SK-N-SH treated with all-trans-retinoic acid at 6 μM for 48 hours (cell line): ENCODE measurements at regions not wholly inside any gene's neighbourhood (a gene's known extent, or its start where the extent isn't known, plus 50 kb on each side); places are given as distances from the start of the nearest gene placed in this dataset.

ENCODE experiments used
- ATAC-seq: fragments of 200-7000 bp; cut with Tn5 transposase; 3 replicates; pipeline ENCODE4 v1.9.1; 2020; ENCODE audit warnings: mild to moderate bottlenecking, moderate library complexity
- ARNTL ChIP-seq: fragments of 450-650 bp; formaldehyde crosslinking; IDR thresholded peaks from 2 replicates; pipeline ENCODE4 v1.5.0; 2020; ENCODE audit warnings: low read depth, mild to moderate bottlenecking, moderate library complexity, borderline replicate concordance
- BACH2 ChIP-seq: fragments of 250-450 bp; sonication (Bioruptor Pico); IDR thresholded peaks from 2 replicates; pipeline ENCODE4 v1.9.0; 2021; ENCODE audit warnings: mild to moderate bottlenecking, borderline replicate concordance
- CREB5 ChIP-seq: fragments of 250-450 bp; sonication (Bioruptor Pico); IDR thresholded peaks from 2 replicates; pipeline ENCODE4 v1.5.1; 2020; ENCODE audit warnings: low read depth, mild to moderate bottlenecking, moderate library complexity
- CSDC2 ChIP-seq: fragments of 250-450 bp; sonication (Bioruptor Pico); IDR thresholded peaks from 2 replicates; pipeline ENCODE4 v1.5.0; 2020; ENCODE audit warnings: mild to moderate bottlenecking, moderate library complexity
- GLIS3 ChIP-seq: fragments of 250-450 bp; sonication (Bioruptor Pico); IDR thresholded peaks from 2 replicates; pipeline ENCODE4 v1.5.0; 2020; ENCODE audit warnings: mild to moderate bottlenecking, moderate library complexity
- ISL1 ChIP-seq: fragments of 250-450 bp; sonication (Bioruptor Pico); IDR thresholded peaks from 2 replicates; pipeline ENCODE4 v2.1.2; 2022; ENCODE audit warnings: mild to moderate bottlenecking, moderate library complexity
- OSR1 ChIP-seq: fragments of 250-450 bp; sonication (Bioruptor Pico); IDR thresholded peaks from 2 replicates; pipeline ENCODE4 v1.8.0; 2022; ENCODE audit warnings: moderate library complexity, mild to moderate bottlenecking, inconsistent platforms
- SNAI2 ChIP-seq: fragments of 250-450 bp; sonication (Bioruptor Pico); IDR thresholded peaks from 2 replicates; pipeline ENCODE4 v1.5.0; 2020; ENCODE audit warnings: mild to moderate bottlenecking, moderate library complexity
- TCF4 ChIP-seq: fragments of 250-450 bp; sonication (Bioruptor Pico); IDR thresholded peaks from 2 replicates; pipeline ENCODE4 v1.8.0; 2021; ENCODE audit warnings: mild to moderate bottlenecking, moderate library complexity, borderline replicate concordance
- TOX ChIP-seq: fragments of 250-450 bp; sonication (Bioruptor Pico); IDR thresholded peaks from 2 replicates; pipeline ENCODE4 v1.8.0; 2021; ENCODE audit warnings: mild to moderate bottlenecking, moderate library complexity, borderline replicate concordance
- TSHZ2 ChIP-seq: fragments of 250-450 bp; sonication (Bioruptor Pico); IDR thresholded peaks from 2 replicates; pipeline ENCODE4 v1.5.0; 2020; ENCODE audit warnings: mild to moderate bottlenecking, moderate library complexity
- ZC3H10 ChIP-seq: fragments of 250-450 bp; sonication (Bioruptor Pico); IDR thresholded peaks from 2 replicates; pipeline ENCODE4 v1.5.1; 2021; ENCODE audit warnings: mild to moderate bottlenecking, moderate library complexity
- ZFP3 ChIP-seq: fragments of 250-450 bp; sonication (Bioruptor Pico); IDR thresholded peaks from 2 replicates; pipeline ENCODE4 v1.5.0; 2020; ENCODE audit warnings: mild to moderate bottlenecking, moderate library complexity
- ZFP30 ChIP-seq: fragments of 450-650 bp; formaldehyde crosslinking; IDR thresholded peaks from 2 replicates; pipeline ENCODE4 v1.5.0; 2022; ENCODE audit warnings: mild to moderate bottlenecking, moderate library complexity
- ZNF565 ChIP-seq: fragments of 450-650 bp; formaldehyde crosslinking; conservative IDR thresholded peaks from 2 replicates; pipeline ENCODE4 v1.5.0; 2020; ENCODE audit warnings: low read depth, mild to moderate bottlenecking, moderate library complexity
- ZNF70 ChIP-seq: fragments of 450-650 bp; formaldehyde crosslinking; IDR thresholded peaks from 2 replicates; pipeline ENCODE4 v1.5.0; 2020; ENCODE audit warnings: mild to moderate bottlenecking, moderate library complexity
- ZNF8 ChIP-seq: fragments of 450-650 bp; formaldehyde crosslinking; IDR thresholded peaks from 2 replicates; pipeline ENCODE4 v1.5.0; 2020; ENCODE audit warnings: mild to moderate bottlenecking, moderate library complexity
- TF ChIP-seq, protein P1 (sequence below): fragments of 250-450 bp; sonication (Bioruptor Pico); IDR thresholded peaks from 2 replicates; pipeline ENCODE4 v1.8.0; 2021; ENCODE audit warnings: low read depth, mild to moderate bottlenecking, moderate library complexity, borderline replicate concordance
- TF ChIP-seq, protein P2 (sequence below): fragments of 250-450 bp; sonication (Bioruptor Pico); IDR thresholded peaks from 2 replicates; pipeline ENCODE4 v1.8.0; 2020; ENCODE audit warnings: mild to moderate bottlenecking, moderate library complexity, borderline replicate concordance

DNA sequence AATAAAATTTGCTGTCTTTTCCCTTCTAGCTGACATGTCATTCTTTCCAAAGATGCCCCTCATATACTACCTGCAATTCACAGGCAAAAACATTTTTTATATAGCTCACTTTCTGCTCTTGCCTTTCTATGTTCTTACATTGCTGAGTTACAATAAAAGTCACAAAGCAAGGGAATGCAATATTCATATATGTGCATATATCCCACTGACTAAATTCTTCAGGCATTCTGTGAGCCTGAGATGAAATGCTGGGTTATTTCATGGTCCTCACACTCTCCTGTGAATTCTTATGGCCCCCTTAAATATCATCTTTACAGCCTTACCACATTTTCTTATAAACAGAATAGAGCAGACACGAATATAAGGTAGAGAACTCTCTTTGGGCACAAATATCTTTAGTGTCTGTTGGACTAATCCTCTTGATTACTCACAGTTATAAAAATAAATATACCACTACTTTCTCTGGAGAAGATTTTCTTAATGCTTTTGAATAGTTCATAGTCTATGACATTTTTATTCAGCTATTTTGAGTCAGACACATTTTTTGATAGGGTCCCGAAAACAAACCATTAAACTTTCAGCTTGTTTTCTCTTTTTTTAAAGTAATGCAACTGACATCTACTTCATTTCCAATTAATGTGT, 84.1 kb upstream of the H2AZ1 start:
- TF ChIP-seq ZFP30 (no peak), ZC3H10 (CRISPR knock-in tag) (no peak), TOX (CRISPR knock-in tag) (no peak), CREB5 (CRISPR knock-in tag) (no peak), GLIS3 (CRISPR knock-in tag) (no peak)
- TF ChIP-seq, protein P1, sequence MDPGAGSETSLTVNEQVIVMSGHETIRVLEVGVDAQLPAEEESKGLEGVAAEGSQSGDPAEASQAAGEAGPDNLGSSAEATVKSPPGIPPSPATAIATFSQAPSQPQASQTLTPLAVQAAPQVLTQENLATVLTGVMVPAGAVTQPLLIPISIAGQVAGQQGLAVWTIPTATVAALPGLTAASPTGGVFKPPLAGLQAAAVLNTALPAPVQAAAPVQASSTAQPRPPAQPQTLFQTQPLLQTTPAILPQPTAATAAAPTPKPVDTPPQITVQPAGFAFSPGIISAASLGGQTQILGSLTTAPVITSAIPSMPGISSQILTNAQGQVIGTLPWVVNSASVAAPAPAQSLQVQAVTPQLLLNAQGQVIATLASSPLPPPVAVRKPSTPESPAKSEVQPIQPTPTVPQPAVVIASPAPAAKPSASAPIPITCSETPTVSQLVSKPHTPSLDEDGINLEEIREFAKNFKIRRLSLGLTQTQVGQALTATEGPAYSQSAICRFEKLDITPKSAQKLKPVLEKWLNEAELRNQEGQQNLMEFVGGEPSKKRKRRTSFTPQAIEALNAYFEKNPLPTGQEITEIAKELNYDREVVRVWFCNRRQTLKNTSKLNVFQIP (CRISPR knock-in tag) = no peak
- TF ChIP-seq, all 23 proteins: peak for 0

GRCh38 chr4:100026066-100026465, 76.0 kb upstream of the H2AZ1 start:
- no peak for ATAC-seq
- TF ChIP-seq ARNTL (CRISPR knock-in tag) (no peak), CREB5 (CRISPR knock-in tag) (no peak), TCF4 (CRISPR knock-in tag) (no peak), GLIS3 (CRISPR knock-in tag) (no peak), TOX (CRISPR knock-in tag) (no peak), ZC3H10 (CRISPR knock-in tag) (no peak), OSR1 (CRISPR knock-in tag) (no peak), ZNF565 (CRISPR knock-in tag) (no peak), SNAI2 (CRISPR knock-in tag) (no peak), TSHZ2 (CRISPR knock-in tag) (no peak), ZNF8 (CRISPR knock-in tag) (no peak), BACH2 (CRISPR knock-in tag) (no peak), ISL1 (CRISPR knock-in tag) (no peak), ZNF70 (CRISPR knock-in tag) (no peak), CSDC2 (CRISPR knock-in tag) (no peak)
- TF ChIP-seq, protein P2, sequence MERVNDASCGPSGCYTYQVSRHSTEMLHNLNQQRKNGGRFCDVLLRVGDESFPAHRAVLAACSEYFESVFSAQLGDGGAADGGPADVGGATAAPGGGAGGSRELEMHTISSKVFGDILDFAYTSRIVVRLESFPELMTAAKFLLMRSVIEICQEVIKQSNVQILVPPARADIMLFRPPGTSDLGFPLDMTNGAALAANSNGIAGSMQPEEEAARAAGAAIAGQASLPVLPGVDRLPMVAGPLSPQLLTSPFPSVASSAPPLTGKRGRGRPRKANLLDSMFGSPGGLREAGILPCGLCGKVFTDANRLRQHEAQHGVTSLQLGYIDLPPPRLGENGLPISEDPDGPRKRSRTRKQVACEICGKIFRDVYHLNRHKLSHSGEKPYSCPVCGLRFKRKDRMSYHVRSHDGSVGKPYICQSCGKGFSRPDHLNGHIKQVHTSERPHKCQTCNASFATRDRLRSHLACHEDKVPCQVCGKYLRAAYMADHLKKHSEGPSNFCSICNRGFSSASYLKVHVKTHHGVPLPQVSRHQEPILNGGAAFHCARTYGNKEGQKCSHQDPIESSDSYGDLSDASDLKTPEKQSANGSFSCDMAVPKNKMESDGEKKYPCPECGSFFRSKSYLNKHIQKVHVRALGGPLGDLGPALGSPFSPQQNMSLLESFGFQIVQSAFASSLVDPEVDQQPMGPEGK (CRISPR knock-in tag) = no peak
- TF ChIP-seq, protein P1 (CRISPR knock-in tag) = no peak

More for the DNA sequence above, 84.1 kb upstream of the H2AZ1 start:
- ATAC-seq = no peak

DNA sequence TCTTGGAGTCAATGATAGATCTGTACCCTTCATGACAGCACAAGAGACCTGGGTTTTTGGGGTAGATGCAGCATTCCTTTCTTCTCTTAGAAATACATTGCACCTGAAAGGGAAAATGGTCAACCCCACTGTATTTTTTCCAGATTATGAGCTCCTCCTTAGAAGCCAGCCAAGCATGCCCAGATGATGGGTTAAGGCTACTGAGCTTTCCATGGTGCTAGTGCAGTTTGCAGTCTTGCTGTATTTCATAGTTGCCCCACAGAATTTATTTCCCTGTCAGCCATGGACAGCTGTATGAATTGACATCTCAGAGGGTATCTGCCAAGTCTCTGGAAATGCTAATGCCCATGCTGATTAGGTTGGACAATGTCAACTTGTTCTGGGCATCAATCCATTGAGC, 73.7 kb upstream of the H2AZ1 start:
- ATAC-seq = no peak
- TF ChIP-seq ZC3H10 (CRISPR knock-in tag) (no peak), ZNF565 (CRISPR knock-in tag) (no peak), GLIS3 (CRISPR knock-in tag) (no peak), ZFP3 (CRISPR knock-in tag) (no peak), OSR1 (CRISPR knock-in tag) (no peak), ZNF70 (CRISPR knock-in tag) (no peak), TOX (CRISPR knock-in tag) (no peak), CREB5 (CRISPR knock-in tag) (no peak), ISL1 (CRISPR knock-in tag) (no peak), CSDC2 (CRISPR knock-in tag) (no peak)
- TF ChIP-seq, protein P1 (CRISPR knock-in tag) = no peak
- TF ChIP-seq, protein P2 (CRISPR knock-in tag) = no peak
